ENCODE measurements at regions not wholly inside any gene's neighbourhood (a gene's known extent, or its start where the extent isn't known, plus 50 kb on each side); places are given as distances from the start of the nearest gene placed in this dataset.

DNA sequence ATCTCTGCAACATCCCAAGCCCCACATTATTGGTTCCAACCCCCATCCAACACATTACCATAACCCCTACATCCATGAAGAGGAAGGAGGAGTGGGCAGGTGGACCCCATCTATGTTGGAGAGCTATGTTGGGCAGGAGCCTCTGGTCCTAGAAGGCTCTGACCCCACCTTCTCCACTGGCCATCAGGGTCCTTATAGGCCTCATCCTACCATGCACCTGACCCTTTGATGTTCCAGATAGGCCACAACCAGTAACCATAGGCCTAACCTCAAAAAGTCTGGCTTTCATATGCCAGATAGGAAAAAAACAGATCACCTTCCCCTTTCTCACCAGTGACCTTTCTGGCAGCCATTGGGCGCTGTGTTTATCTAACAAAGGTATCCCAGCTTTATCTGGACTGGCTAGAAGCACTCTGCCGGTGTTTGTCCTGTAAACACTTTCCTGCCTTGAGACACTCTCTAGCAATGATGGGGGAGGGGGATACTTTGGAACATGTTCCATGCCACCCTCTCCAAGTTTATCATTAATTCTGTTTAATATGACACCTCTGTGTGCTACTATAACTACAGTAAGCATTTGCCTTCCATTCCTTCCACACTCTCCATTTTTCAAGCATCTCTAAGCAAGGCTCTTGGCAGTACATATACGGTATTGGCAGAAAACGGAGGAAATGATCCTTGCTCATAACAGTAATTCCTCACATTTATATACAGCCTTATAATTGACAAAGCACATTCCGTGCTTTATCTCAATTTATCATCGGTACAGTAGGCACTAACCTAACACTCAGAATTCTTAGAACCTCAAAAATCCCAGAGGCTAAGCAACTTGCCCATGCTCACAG lies 377.1 kb downstream of the VPS13C start:
- no peak for TF ChIP-seq CTCF (IDR thresholded peaks at IDR 0.05)
- no peak overlapping the region for H3K4me3 ChIP-seq (ENCODE audit: low read depth, low read length)
- no peak overlapping the region for H2AFZ ChIP-seq
- no peaks in the 10 kb centered on the region for H3K79me2 ChIP-seq
- no peaks in the 10 kb centered on the region for H3K4me1 ChIP-seq
- no peak overlapping the region for H3K27ac ChIP-seq
- H3K9ac ChIP-seq, result no peak overlapping the region
- no peaks in the 10 kb centered on the region for H3K36me3 ChIP-seq (ENCODE audit: control insufficient read depth, insufficient read depth, low read length)
- no peaks in the 10 kb centered on the region for H3K9me3 ChIP-seq (ENCODE audit: control insufficient read depth, low read length)
- no peaks in the 10 kb centered on the region for H3K27me3 ChIP-seq (ENCODE audit: control insufficient read depth, insufficient read depth, low read length)
- H3K4me2 ChIP-seq (ENCODE audit: low read length), result no peak overlapping the region

- Histone ChIP-seq H3K79me2 (no peaks in the 10 kb centered on the region), H3K36me3 (ENCODE audit: control insufficient read depth, insufficient read depth, low read length) (no peaks in the 10 kb centered on the region)
Measured at GRCh38 chr15:61681676-61682075, 378.6 kb downstream of the VPS13C start.

DNA sequence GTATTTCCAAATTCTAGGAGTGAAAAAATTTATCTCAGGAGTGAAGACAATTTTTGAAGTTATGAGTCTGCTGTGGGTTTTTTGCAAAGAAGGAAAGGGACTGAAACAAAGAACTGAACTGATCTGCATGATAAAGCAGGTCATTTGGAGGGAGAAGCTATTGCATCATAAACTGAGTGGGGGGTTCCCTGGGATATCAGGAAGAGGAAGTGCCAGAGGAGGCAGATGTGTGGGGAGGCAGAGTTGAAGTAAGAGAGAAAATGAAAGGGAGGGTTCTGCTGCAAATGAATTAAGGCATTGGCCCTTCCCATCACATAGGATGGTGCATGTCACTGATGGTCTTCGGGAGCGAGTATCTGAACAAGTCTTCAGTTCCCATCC lies 379.2 kb downstream of the VPS13C start:
- no peak overlapping the region for H3K4me2 ChIP-seq (ENCODE audit: low read length)
- no peaks in the 10 kb centered on the region for H3K4me1 ChIP-seq
- no peak overlapping the region for H3K9ac ChIP-seq
- no peak for TF ChIP-seq CTCF (IDR thresholded peaks at IDR 0.05)
- H3K27ac ChIP-seq, result no peak overlapping the region
- no peak overlapping the region for H2AFZ ChIP-seq
- H3K4me3 ChIP-seq (ENCODE audit: low read depth, low read length), result no peak overlapping the region
- H3K79me2 ChIP-seq, result no peaks in the 10 kb centered on the region
- no peaks in the 10 kb centered on the region for H3K9me3 ChIP-seq (ENCODE audit: control insufficient read depth, low read length)
- H3K36me3 ChIP-seq (ENCODE audit: control insufficient read depth, insufficient read depth, low read length), result no peaks in the 10 kb centered on the region
- H3K27me3 ChIP-seq (ENCODE audit: control insufficient read depth, insufficient read depth, low read length), result no peaks in the 10 kb centered on the region

More at GRCh38 chr15:61681676-61682075, 378.6 kb downstream of the VPS13C start:
- Histone ChIP-seq H3K9ac (no peak overlapping the region), H2AFZ (no peak overlapping the region), H3K27me3 (ENCODE audit: control insufficient read depth, insufficient read depth, low read length) (no peaks in the 10 kb centered on the region), H3K4me2 (ENCODE audit: low read length) (no peak overlapping the region), H3K4me1 (no peaks in the 10 kb centered on the region), H3K27ac (no peak overlapping the region), H3K9me3 (ENCODE audit: control insufficient read depth, low read length) (no peaks in the 10 kb centered on the region), H3K4me3 (ENCODE audit: low read depth, low read length) (no peak overlapping the region)
- no peak for TF ChIP-seq CTCF (IDR thresholded peaks at IDR 0.05)

DNA sequence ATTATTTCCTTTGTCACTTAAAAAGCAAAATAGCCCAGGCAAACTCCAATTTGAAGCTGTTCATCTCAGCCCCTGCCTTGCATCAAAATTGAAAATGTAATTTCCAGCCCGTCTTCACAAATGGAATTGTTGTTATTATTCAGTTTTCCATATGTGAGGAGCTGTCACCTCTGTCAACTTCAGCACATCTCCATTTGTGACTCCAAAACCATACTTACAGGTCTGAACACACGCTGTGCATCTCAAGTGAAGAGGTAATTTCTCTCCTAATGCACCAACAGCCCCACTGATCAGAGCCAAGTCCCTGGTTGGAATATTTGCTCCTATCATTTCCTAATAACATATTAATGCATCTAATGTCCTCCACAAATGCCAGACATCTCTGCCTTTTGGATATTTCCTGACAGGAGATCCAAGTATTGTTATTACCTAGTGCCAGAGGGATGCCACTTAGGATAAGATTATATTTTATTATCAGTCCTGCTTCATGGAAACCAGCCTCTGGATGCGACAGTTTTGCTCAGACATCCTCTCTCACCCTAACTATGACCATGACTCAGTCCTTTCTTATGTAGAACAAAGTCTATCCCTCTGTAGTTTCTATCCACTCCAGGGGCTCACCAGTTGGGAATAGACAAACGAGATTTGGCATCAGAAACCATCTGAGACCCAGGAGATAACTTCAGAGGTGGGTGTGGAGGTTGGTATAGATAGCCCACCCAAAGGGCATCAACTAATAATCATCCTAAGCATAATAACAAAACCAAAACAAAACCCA lies 379.8 kb downstream of the VPS13C start:
- Histone ChIP-seq H3K27me3 (ENCODE audit: control insufficient read depth, insufficient read depth, low read length) (no peaks in the 10 kb centered on the region), H2AFZ (no peak overlapping the region), H3K4me2 (ENCODE audit: low read length) (no peak overlapping the region), H3K4me3 (ENCODE audit: low read depth, low read length) (no peak overlapping the region), H3K4me1 (no peaks in the 10 kb centered on the region), H3K27ac (no peak overlapping the region), H3K36me3 (ENCODE audit: control insufficient read depth, insufficient read depth, low read length) (no peaks in the 10 kb centered on the region), H3K9me3 (ENCODE audit: control insufficient read depth, low read length) (no peaks in the 10 kb centered on the region), H3K9ac (no peak overlapping the region), H3K79me2 (no peaks in the 10 kb centered on the region)
- no peak for TF ChIP-seq CTCF (IDR thresholded peaks at IDR 0.05)
